Kidney tubule cell (primary cell): ENCODE measurements at regions not wholly inside any gene's neighbourhood (a gene's known extent, or its start where the extent isn't known, plus 50 kb on each side); places are given as distances from the start of the nearest gene placed in this dataset.
"Not testable (repeated sequence)": the region's sequence is repeated elsewhere in the genome, so short reads cannot be mapped to it uniquely, and the experiment has no call there.

Experiments used
- DNase-seq: peaks from one replicate; pipeline ENCODE4 v3.0.0-alpha.2; 2018; ENCODE audit warnings: low spot score

DNA sequence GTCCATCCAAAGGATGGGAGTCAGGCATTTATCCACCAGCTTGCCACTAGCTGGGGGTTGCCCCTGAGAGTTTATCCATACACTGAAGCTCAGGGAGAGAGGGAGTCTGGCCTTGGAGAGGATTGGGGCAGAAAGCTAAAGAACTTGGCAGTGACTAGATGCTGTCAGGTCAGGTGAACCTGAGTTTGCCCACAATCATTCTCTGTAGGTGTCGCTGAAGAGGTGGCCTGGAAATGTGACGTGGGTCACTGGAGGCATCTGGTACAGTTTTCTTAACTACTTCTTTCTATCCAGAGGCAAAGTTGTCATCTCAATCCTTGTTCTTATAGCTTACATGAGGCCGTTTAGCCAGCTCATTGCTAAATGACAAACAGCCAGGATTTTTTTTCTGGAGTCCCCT lies 298.0 kb upstream of the CTNNB1 start:
- no peak for DNase-seq

DNA sequence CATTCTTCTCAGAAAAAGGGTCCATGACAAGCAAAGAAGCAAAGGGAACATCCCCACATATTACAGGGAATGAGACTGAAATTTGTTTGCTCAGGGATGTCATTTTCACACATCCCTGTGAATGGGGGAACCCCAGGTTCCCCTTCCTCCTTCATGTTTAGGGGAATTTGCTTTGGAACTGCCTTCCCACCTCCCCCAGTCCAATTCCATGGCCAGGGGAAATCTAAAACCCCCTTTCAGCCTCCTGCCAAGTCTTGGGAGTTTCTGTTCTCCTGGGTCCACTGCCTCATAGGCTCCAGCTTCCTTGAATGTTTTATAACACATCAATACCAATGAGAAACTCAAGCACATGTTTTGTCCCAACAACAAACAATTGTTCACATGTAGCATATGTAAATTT lies 297.5 kb upstream of the CTNNB1 start:
- no peak for DNase-seq

DNA sequence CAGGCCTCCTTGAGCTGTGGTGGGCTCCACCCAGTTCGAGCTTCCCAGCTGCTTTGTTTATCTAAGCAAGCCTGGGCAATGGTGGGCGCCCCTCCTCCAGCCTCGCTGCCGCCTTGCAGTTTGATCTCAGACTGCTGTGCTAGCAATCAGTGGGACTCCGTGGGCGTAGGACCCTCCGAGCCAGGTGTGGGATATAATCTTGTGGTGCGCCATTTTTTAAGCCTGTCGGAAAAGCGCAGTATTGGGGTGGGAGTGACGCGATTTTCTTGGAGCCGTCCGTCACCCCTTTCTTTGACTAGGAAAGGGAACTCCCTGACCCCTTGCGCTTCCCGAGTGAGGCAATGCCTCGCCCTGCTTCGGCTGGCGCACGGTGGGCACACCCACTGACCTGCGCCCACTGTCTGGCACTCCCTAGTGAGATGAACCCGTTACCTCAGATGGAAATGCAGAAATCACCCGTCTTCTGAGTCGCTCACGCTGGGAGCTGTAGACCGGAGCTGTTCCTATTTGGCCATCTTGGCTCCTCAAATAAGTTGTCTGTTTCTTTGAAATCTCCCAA lies 291.3 kb upstream of the CTNNB1 start:
- not testable (repeated sequence) for DNase-seq

DNA sequence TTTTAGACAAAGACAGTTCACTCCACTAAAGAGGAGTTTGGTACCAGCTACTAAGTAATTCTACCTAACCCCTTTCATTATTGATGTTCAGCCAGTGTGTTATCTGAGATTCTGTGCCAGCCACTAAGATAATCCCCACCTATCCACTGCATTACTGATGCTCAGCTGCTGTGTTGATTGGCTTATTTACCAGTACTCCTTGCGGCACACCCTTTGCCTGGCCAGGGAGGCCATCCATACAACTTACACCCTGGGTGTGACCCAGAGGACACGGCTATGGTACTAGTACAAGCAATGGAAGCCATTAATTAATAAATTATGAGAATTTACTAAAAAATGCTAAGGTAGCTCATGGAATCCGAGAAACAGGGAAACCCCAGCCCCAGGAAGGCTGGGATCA lies 290.7 kb upstream of the CTNNB1 start:
- no peak for DNase-seq

DNA sequence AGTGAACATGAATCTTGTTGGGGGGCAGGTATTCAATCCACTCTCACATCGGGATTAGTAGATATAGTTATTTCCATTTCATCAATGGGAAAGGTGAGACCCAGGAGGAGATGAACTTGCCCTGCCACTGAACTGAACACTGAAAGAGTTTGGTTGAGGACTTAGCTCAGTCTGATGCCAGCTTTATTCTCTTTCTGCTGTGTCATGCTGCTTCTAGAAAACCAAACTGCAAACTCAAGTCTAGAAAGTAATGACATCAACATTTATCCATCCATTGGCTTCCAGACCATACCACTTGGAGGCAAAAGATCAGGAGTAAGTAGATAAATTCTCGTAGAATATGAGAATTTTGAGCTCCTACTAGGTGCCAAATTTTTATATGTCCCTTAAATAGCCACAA lies 288.0 kb upstream of the CTNNB1 start:
- no peak for DNase-seq

DNA sequence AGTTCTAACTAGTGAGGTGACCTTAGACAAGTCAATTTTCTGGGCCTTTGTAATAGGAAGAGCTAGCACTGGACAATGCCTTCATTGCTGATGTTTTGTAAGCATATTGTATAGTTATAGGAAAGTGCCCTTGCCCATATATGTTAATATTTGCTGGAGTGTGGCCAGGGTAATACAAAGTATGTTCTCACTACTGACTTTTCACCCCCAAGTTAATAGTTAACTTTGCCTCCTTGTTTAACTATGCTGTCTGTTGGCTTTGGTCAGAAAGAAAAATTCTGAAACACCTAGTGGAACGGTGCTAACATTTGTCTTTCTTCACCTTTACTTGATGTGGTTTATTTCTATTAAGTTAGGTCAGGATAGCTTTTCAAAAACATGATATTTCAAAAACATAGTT lies 287.4 kb upstream of the CTNNB1 start:
- DNase-seq: peak; percentile 60

DNA sequence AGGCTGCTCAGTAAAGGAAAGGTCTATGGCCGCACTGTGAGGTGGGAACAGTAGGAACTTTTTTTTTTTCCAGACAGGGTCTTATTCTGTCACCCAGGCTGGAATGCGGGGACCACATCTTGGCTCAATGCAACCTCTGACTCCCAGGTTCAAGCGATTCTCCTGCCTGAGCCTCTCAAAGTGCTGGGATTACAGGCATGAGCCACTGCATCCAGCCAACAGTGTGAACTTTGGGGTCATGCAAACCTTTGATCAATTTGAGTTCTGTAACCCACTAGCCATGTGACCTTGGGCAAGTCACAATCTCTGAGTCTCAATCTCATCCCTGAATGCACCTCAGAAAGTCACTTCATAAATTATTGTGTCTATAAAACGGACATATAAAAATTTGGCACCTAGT lies 286.8 kb upstream of the CTNNB1 start:
- no peak for DNase-seq

DNA sequence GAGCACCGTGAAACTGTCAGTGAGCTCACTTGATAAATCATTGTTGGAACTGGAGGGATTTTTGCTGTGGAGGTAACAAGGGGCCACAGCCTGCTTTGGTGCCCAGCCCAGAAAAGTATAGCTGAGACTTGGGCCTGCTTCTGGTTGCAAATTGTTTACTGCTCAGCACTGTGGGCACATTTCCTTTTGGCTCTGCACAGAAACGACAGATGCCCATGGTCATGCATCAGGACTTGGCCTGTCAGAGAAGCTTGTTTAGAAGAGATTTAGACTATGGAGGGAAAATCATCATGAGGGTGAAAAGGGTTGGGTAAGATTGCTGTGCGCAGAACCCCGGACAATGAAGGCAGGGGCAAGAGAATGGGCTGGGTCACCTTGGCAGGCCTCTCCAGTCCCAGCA lies 286.1 kb upstream of the CTNNB1 start:
- peak; percentile 22 for DNase-seq

DNA sequence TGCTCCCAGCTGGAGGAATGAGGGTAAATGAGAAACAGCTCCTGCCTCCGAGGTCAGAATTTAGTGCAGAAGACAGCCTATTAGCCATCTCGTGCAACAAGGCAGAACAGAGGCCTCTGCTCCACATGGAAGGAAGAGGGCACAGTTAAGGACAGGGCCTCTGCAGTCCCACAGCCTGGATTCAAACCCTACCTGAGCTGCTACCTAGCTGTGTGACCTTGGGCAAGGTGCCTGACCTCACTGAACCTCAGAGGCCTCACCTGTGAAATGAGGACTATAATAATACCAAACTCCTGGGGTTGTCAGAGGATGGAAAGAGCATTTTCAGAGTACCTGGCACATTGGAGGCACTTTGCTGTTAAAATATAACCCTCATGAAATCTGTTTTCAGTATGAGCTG lies 285.7 kb upstream of the CTNNB1 start:
- DNase-seq: no peak

DNA sequence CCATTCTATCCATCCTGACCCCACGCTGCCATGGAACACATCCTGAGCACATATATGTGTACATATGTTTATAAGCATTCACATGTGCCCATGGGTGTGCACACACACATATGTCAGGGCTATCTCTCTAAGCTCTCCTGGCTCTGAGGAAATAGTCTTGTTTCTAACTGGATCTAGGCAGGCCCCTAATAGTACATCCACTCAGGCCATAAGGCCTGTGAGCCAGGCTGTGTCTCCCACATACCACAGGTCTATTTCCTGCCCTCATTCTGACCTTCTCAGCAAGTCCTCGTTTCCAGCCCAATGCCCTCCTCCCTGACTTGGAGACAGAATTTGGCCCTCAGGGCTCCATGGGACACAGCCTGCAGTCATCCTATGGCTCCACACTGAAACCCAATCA lies 284.8 kb upstream of the CTNNB1 start:
- DNase-seq: no peak

DNA sequence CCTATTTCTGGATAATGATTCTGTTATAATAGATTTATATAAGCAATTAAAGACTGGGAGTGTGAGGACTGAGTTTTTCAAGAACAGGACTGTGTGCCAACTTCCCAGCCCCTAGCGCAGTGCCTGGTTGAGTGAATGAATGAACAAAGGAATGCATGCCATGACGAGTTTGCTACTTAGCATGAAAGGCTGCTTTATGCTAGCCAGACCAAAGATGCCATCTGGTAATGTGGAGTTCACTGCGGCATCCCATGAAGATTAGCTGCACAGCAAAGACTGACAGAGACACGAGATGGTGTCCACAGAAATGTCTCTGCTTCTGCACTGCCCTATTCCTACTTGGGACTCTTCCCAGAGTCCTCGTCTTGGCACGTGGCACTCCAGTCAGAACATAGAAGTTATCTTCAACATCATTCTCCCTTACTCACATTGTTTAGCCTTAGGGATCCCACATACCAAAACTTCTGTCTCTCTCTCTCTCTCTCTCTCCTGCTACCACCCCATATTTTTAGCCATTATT lies 283.9 kb upstream of the CTNNB1 start:
- DNase-seq: no peak

DNA sequence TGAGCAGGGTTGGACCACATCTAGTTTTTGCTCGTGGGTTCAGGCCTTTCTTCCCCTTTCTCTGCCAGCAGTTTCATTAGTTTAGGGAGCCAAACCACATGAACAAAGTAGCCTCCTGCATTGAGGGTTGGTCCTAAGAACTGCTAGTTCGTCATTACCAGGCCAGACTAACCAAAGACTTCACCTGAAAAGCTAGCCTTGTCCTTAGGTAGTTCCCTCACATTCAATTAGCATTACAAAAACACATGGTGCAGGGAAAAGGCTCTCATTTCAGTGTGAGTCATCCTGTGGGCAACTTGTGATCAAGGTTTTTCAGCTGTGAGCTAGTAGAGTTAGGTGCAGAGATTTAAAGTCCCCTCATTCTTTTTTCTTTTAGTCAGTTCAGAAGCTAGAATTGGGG lies 279.3 kb upstream of the CTNNB1 start:
- peak; percentile 84 for DNase-seq

DNA sequence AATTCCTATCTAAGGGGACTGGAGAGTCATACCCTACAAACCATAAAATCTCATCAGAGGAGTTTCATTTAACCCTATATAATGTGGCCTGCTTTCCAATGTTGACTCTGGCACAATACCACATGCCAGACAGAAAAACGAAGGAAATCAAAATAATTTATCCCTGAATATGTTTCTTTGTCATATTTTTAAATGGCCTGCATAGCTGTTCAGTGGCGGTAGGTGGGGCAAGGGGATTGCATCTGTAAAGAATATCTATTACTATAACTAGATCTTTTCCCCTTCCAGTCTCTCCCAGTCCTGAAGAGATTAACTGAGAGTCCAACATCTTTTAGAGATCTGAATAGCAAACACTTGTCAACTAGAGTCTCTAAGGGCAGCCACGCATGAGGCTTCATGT lies 278.1 kb upstream of the CTNNB1 start:
- DNase-seq: no peak

DNA sequence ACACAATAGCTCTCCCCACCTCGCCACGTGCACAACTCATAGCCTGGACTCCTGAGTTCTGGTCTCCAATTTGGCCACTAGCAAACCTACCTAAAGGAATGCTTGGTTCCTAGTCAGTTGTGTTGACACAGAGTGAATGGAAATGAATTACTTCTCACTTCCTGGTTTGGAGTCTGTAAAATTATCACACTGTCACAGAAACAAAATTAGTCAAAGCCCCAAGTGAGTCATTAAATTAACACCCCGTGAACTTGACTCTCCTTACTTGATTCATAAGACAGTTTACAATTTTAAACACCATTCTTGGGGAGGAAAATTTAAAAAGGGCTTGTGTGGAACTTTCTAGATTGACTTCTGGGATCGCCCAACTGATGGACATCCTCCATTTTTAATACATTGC lies 276.2 kb upstream of the CTNNB1 start:
- peak; percentile 70 for DNase-seq

DNA sequence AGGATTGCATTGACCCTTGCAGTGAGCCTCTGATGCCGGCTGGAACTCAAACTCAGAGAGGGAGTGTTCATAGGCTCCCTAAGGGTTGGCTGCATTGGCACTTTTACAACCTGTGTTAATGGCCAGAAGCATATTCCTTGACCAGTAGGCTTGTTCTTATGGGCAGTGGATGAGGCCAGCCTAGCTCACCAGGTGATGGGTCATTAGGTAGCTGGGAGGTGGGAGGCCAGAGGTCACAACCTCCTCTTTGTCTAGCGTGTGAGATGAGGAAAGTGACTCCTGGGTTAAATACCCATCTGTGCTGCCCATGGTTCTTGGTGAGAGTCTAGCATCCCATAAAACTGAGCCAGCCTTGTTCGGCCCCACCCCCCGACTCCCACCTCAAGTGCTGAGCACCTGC lies 275.7 kb upstream of the CTNNB1 start:
- no peak for DNase-seq

DNA sequence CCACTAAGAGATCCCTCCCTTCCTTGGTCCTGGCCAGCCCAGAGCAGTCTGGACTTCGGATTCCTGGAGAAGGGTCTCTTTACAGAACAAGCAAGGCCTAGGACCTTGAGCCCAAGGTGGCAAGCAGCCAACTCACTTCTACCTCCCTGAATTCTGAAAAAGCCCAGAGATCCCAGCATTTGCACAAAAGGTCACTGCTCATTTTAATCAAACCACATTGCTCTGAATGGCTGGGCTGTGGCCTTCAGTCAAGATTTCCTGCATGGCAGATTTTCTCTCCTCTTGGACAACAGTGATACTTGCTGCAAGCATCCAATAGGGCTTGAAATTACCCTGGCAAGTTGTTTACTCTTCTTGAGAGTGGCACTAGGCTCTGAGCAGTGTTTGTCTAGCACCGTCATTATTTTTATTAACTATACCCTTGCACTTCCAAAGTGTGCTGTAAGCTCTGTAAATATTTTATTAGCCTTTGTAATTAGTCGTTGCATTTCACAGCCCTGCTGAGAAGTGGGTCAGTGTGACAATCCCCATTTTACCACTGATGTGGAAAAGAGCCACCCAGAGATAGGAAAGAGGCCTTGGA lies 274.7 kb upstream of the CTNNB1 start:
- no peak for DNase-seq

DNA sequence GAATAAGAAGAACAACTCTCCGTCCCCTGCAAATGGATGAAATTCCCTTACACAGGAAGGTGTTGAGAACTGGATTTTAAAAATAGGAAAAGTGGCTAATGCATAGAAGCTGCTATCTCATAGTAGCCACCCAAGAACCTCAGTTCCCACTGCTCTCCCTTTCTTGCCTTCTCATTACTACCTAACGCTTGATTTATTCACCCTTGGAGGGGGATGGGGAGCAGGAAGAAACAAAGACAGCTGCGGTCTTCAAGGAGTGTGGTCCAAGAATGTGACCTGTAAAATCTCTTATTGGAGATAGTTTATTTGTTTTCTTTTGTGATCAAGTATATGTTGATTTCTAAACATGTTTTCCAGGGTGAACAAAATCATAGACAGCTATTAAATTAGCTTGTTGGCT lies 274.1 kb upstream of the CTNNB1 start:
- no peak for DNase-seq

DNA sequence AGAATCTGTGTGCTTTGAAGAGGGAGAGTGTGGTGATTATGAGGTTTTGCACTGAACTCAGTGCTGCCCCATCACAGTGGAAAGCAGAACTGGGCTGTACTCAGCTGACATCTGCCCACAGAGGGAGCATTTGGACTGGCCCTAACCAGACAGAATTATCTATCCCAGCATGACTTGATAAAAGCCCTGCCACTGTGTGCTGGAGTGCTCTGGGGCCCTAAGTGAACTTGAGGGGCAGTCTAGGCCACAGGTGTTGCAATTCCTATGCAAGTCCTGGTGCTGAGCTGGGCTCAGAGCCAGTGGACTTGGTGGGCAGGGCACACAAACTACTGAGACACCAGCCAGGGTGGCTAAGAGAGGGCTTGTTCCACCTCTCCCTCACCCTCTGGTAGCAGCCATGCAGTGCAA lies 269.2 kb upstream of the CTNNB1 start:
- DNase-seq: no peak

DNA sequence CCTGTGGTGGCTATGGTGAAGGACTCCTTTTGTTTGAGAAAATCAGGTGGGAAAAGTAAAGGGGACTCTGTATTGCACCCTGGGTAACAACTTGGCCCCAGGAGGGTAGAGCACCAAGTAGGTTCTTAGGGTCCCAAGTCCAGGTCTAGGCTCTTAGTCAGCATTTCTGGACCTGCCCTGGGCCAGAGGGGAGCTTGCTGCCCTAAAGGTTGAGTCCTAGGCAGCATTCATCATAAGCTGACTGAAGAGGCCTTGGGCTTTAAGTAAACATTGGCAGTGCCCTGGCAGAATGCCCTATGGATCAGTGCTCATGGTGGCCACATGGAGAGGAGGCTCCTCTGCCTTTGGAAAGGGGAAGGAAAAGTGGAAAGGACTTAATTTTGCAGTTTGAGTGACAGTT lies 268.5 kb upstream of the CTNNB1 start:
- no peak for DNase-seq

DNA sequence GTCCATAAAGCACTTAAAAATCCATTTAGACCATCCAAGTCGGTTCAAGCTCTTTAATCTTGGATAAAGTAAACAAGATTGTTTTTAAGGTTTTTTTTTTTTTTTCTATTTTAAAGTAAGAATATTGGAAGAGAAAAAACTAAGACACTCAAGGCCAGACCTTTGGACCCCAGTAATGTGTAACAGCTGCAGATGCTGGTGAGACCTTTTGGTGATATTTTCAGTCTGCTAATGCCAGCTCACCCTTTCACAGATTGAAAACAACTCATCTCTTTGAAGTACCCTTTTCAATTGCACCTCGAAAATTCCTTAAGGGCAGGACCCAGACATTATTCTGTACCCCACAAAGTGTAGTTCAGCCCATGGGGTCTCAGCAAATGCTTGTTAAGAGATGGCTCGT lies 260.7 kb upstream of the CTNNB1 start:
- no peak for DNase-seq

DNA sequence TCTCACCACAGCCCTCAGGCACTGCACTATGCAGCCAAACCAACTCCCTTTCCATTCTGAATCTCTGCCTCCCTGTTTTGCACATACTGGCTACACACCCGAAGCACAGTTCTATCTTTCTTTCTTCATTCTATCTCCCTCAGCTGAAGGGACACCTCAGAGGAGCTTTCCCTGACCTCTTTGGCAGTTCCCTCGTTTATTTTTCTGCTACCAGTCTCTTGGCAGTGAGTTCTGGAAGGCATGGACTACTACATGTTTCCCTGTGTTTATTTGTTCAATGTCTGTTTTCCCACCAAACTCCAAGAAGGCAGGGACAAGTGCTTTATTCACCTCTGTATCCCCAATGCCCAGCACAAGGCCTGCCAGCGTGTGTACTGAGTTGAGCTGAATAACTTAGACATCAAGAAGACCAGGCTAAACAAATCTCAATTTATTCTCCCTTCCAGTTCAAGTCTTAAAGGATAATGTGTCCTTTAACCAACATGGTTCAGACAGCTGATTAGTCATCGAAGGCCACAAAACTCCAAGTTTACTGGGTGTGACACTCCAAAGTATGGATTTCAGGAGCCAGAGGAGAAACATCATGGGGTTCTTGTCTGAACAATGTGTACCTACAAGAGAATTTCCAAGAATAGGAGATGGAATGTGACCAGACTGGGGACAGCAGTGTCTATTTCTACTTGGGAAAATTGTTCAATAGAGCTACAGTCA lies 260.1 kb upstream of the CTNNB1 start:
- DNase-seq: peak; percentile 48

DNA sequence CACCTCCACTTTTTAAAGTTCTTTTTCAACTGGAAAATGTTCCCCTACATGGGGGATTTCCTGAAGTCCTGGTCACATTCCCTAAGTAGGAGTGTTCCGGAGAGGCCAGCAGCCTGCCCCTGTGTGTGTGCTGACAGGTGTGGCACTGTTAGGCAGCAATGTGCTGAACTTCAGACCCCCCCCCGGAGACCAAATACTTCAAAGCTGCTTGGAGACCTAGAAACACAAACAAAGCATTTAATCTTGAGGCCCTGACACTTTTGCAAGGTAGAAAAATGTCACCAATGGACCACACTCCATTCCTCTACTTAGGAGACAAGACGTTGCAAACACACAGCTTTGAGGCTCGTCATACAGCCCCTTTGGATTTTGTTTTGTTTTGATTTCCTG lies 259.6 kb upstream of the CTNNB1 start:
- no peak for DNase-seq

DNA sequence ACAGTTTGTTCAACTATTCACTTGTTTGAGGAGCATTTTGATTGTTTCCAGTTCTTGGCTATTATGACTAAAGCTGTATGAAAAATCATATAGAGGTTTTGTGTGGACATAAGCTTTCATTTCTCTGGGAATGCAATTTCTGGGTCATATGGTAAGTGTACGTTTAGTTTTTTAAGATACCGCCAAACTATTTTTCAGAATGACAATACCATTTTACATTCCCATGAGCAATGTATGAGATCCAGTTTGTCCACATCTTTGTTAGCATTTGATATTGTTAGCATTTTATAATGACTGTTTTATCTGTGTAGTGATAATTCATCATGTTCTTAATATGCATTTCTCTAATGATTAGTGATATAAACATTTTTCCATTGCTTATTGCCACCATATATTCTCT lies 258.7 kb upstream of the CTNNB1 start:
- no peak for DNase-seq

DNA sequence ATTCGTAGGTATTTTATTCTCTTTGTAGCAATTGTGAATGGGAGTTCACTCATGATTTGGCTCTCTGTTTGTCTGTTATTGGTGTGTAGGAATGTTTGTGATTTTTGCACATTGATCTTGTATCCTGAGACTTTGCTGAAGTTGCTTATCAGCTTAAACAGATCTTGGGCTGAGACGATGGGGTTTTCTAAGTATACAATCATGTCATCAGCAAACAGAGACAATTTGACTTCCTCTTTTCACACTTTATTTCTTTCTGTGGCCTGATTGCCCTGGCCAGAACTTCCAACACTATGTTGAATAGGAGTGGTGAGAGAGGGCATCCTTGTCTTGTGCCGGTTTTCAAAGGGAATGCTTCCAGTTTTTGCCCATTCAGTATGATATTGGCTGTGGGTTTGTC lies 252.3 kb upstream of the CTNNB1 start:
- DNase-seq: not testable (repeated sequence)
